ENCODE measurements at regions not wholly inside any gene's neighbourhood (a gene's known extent, or its start where the extent isn't known, plus 50 kb on each side); places are given as distances from the start of the nearest gene placed in this dataset.

DNA sequence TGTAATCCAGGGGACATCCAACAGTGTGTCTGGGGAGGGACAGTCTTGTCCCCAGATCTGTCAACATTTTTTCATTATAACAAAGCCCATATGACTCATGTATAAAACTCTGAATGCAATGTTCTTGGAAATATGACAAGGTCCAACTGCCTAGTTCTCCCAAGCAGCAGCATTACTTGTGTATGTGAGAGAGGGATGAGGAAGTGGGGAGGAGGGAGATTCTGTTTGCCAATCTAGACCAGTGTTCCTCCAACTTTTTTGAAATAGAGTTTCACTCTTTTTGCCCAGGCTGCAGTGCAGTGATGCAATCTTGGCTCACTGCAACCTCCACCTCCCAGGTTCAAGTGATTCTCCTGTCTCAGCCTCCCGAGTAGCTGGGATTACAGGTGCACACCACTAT lies 394.8 kb downstream of the DHX35 start:
- intact Hi-C loops (cut with micrococcal nuclease): no loop called here
- ChIA-PET CTCF (no interaction called here), POLR2A (no interaction called here)
- peaks cover 0 to 9% (median 0%) of the 10 kb centered on the region in 5 donors for H3K27me3 Mint-ChIP-seq
- DNase-seq (no peak), ATAC-seq (no peak)
- no peaks in the 10 kb centered on the region for H3K36me3 Mint-ChIP-seq
- Histone ChIP-seq H3K4me1 (ENCODE audit: control insufficient read depth in 2 of 2, insufficient read depth in 2 of 2, low read length in 2 of 2) (no peaks in the 10 kb centered on the region), H3K27ac (ENCODE audit: low read depth, low read length) (no peak overlapping the region), H3K36me3 (ENCODE audit: control insufficient read depth in 2 of 3, insufficient read depth in 3 of 3, low read length in 3 of 3) (no peaks in the 10 kb centered on the region), H3K4me3 (ENCODE audit: low read length) (no peak overlapping the region), H3K9me3 (ENCODE audit: control insufficient read depth in 2 of 3, low read length in 3 of 3) (no peaks in the 10 kb centered on the region), H3K27me3 (ENCODE audit: control insufficient read depth in 2 of 2, insufficient read depth in 2 of 2, low read length in 2 of 2) (no peaks in the 10 kb centered on the region)
- H3K9me3 Mint-ChIP-seq: peaks cover 0 to 5% (median 0%) of the 10 kb centered on the region in 11 donors
- H3K27ac Mint-ChIP-seq: no peak overlapping the region
- H3K4me1 Mint-ChIP-seq: no peaks in the 10 kb centered on the region
- no peak overlapping the region for H3K4me3 Mint-ChIP-seq

DNA sequence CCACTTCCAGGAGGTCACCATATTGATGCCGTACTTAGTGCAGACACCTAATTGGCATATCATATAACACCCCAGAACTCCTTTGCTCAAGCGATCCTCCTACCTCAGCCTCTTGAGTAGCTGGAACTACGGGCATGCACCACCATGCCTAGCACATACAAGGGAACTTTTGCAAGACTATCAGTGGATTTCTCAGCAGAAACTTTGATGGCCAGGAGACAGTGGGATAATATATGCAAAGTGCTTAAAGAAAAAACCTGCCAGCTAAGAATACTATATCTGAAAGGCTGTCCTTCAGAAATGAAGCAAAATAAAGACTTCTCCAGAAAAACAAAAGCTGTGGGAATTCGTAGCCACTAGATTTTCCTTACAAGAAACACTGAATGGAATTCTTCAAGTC lies 387.1 kb downstream of the DHX35 start:
- no peak for ATAC-seq
- CTCF ChIA-PET: no interaction called here
- H3K9me3 Mint-ChIP-seq: peaks cover 4 to 33% (median 19%) of the 10 kb centered on the region in 11 donors

DNA sequence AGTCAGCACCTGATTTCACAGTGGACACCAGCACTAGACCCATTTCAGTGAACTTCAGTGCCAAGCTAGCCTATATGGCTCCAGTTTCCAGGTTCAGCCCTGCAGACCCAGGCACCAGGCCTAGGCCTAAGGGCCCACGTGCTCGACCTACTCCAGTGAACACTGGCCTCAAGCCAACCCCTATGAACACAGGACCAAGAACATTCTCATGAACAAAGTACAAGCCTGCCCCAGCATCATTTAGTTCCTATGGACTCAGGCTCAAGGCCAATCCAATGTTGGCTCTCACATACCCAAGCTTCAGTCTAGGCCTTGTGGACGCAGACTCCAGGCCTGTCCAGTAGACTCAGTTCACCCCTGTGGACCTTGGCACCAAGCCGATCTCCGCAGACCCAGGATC lies 385.5 kb downstream of the DHX35 start:
- Mint-ChIP-seq H3K27ac (no peak overlapping the region), H3K4me1 (no peaks in the 10 kb centered on the region), H3K27me3 (peaks cover 0 to 10% (median 3%) of the 10 kb centered on the region in 5 donors), H3K4me3 (no peak overlapping the region), H3K9me3 (peaks cover 4 to 33% (median 15%) of the 10 kb centered on the region in 11 donors), H3K36me3 (no peaks in the 10 kb centered on the region)
- no peaks in the 10 kb centered on the region for H3K27me3 ChIP-seq (ENCODE audit: control insufficient read depth in 2 of 2, insufficient read depth in 2 of 2, low read length in 2 of 2)
- peaks cover 0 to 17% (median 0%) of the 10 kb centered on the region in 3 experiments for H3K9me3 ChIP-seq (ENCODE audit: control insufficient read depth in 2 of 3, low read length in 3 of 3)
- ChIA-PET POLR2A (no interaction called here), CTCF (no interaction called here)
- H3K4me1 ChIP-seq (ENCODE audit: control insufficient read depth in 2 of 2, insufficient read depth in 2 of 2, low read length in 2 of 2): no peaks in the 10 kb centered on the region
- H3K27ac ChIP-seq (ENCODE audit: low read depth, low read length): no peak overlapping the region
- no peak overlapping the region for H3K4me3 ChIP-seq (ENCODE audit: low read length)
- intact Hi-C loops (cut with micrococcal nuclease): no loop called here
- no peak for ATAC-seq
- H3K36me3 ChIP-seq (ENCODE audit: control insufficient read depth in 2 of 3, insufficient read depth in 3 of 3, low read length in 3 of 3): no peaks in the 10 kb centered on the region
- DNase-seq: no peak

More for the DNA sequence above, 387.1 kb downstream of the DHX35 start:
- no peaks in the 10 kb centered on the region for H3K36me3 Mint-ChIP-seq
- peaks cover 0 to 17% (median 0%) of the 10 kb centered on the region in 3 experiments for H3K9me3 ChIP-seq (ENCODE audit: control insufficient read depth in 2 of 3, low read length in 3 of 3)
- no peaks in the 10 kb centered on the region for H3K36me3 ChIP-seq (ENCODE audit: control insufficient read depth in 2 of 3, insufficient read depth in 3 of 3, low read length in 3 of 3)
- H3K4me1 Mint-ChIP-seq: no peaks in the 10 kb centered on the region
- no peak overlapping the region for H3K4me3 Mint-ChIP-seq
- H3K4me3 ChIP-seq (ENCODE audit: low read length): no peak overlapping the region
- H3K4me1 ChIP-seq (ENCODE audit: control insufficient read depth in 2 of 2, insufficient read depth in 2 of 2, low read length in 2 of 2): no peaks in the 10 kb centered on the region
- no peak overlapping the region for H3K27ac ChIP-seq (ENCODE audit: low read depth, low read length)
- H3K27ac Mint-ChIP-seq: no peak overlapping the region
- no peak for DNase-seq
- intact Hi-C loops (cut with micrococcal nuclease): no loop called here
- H3K27me3 ChIP-seq (ENCODE audit: control insufficient read depth in 2 of 2, insufficient read depth in 2 of 2, low read length in 2 of 2): no peaks in the 10 kb centered on the region
- POLR2A ChIA-PET: no interaction called here
- H3K27me3 Mint-ChIP-seq: peaks cover 0 to 6% (median 0%) of the 10 kb centered on the region in 5 donors

- ATAC-seq (no peak), DNase-seq (no peak)
- Mint-ChIP-seq H3K9me3 (peaks cover 0 to 8% (median 3%) of the 10 kb centered on the region in 11 donors), H3K36me3 (no peaks in the 10 kb centered on the region), H3K27ac (no peak overlapping the region), H3K4me3 (no peak overlapping the region), H3K4me1 (no peaks in the 10 kb centered on the region), H3K27me3 (peaks cover 0 to 15% (median 3%) of the 10 kb centered on the region in 5 donors)
- H3K4me1 ChIP-seq (ENCODE audit: control insufficient read depth in 2 of 2, insufficient read depth in 2 of 2, low read length in 2 of 2): no peaks in the 10 kb centered on the region
- H3K36me3 ChIP-seq (ENCODE audit: control insufficient read depth in 2 of 3, insufficient read depth in 3 of 3, low read length in 3 of 3): no peaks in the 10 kb centered on the region
- ChIA-PET POLR2A (no interaction called here), CTCF (no interaction called here)
- no peak overlapping the region for H3K4me3 ChIP-seq (ENCODE audit: low read length)
- no peaks in the 10 kb centered on the region for H3K27me3 ChIP-seq (ENCODE audit: control insufficient read depth in 2 of 2, insufficient read depth in 2 of 2, low read length in 2 of 2)
- H3K9me3 ChIP-seq (ENCODE audit: control insufficient read depth in 2 of 3, low read length in 3 of 3): peaks cover 0 to 4% (median 0%) of the 10 kb centered on the region in 3 experiments
- H3K27ac ChIP-seq (ENCODE audit: low read depth, low read length): no peak overlapping the region
- intact Hi-C loops (cut with micrococcal nuclease): no loop called here
Measured at GRCh38 chr20:39342463-39342862, 380.3 kb downstream of the DHX35 start.

DNA sequence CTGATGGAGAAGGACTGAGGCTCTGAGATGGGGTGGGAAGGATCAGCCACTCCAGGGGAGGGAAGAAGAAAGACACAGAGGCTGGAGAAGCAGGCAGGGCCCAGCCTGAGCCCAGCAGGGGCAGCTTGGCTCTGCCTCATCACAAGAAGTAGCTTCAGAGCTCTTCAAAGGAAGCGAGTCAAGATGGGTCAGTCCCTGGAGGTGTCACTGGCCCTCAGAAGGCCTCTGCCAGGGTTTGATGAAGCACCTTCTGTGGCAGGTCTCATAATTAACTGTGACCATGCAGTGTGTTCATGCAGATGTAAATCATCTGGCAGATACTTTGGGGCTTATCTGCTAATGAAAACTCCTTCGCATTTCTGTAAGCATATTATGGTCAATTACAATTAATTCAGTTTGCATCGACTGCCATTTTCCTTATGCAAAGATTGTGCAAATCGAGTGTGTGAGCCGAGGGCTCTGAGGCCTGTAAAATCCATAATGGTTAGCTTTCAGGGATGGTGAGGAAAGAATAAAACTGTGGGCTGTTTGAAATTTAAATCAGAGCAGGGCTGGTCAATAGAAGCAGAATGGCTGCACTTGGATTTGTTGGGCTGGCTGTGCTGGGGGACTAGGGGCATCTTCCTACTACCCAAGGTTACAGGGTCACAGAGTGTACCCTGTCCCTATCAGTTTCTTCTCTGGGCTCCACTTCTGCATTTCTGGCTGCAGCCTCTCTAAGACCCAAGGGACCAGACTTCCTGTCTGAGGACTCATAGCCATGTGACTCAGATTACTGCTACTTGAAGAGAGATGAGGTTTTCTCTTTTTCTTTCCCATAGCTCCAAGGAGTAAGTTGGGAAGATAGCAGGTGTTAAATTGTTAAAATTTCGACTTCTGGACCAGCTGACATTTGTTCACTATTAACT lies 376.6 kb downstream of the DHX35 start:
- POLR2A ChIA-PET: no interaction called here
- intact Hi-C loops (cut with micrococcal nuclease): no loop called here
- Mint-ChIP-seq H3K36me3 (no peaks in the 10 kb centered on the region), H3K4me1 (no peaks in the 10 kb centered on the region), H3K27me3 (peaks cover 0 to 15% (median 3%) of the 10 kb centered on the region in 5 donors), H3K27ac (no peak overlapping the region), H3K9me3 (peaks cover 0 to 5% (median 0%) of the 10 kb centered on the region in 11 donors), H3K4me3 (no peak overlapping the region)
- no peaks in the 10 kb centered on the region for H3K27me3 ChIP-seq (ENCODE audit: control insufficient read depth in 2 of 2, insufficient read depth in 2 of 2, low read length in 2 of 2)
- H3K36me3 ChIP-seq (ENCODE audit: control insufficient read depth in 2 of 3, insufficient read depth in 3 of 3, low read length in 3 of 3): no peaks in the 10 kb centered on the region
- no peak overlapping the region for H3K4me3 ChIP-seq (ENCODE audit: low read length)
- H3K27ac ChIP-seq (ENCODE audit: low read depth, low read length): no peak overlapping the region
- no peak for ATAC-seq
- H3K9me3 ChIP-seq (ENCODE audit: control insufficient read depth in 2 of 3, low read length in 3 of 3): no peaks in the 10 kb centered on the region
- CTCF ChIA-PET: no interaction called here
- no peak for DNase-seq
- no peaks in the 10 kb centered on the region for H3K4me1 ChIP-seq (ENCODE audit: control insufficient read depth in 2 of 2, insufficient read depth in 2 of 2, low read length in 2 of 2)

GRCh38 chr20:39333211-39333610 lies 371.1 kb downstream of the DHX35 start:
- ChIA-PET POLR2A (no interaction called here), CTCF (no interaction called here)
- intact Hi-C loops (cut with micrococcal nuclease): no loop called here
- no peak overlapping the region for H3K27ac Mint-ChIP-seq
- Histone ChIP-seq H3K4me3 (ENCODE audit: low read length) (no peak overlapping the region), H3K4me1 (ENCODE audit: control insufficient read depth in 2 of 2, insufficient read depth in 2 of 2, low read length in 2 of 2) (no peaks in the 10 kb centered on the region), H3K27ac (ENCODE audit: low read depth, low read length) (no peak overlapping the region), H3K27me3 (ENCODE audit: control insufficient read depth in 2 of 2, insufficient read depth in 2 of 2, low read length in 2 of 2) (no peaks in the 10 kb centered on the region), H3K36me3 (ENCODE audit: control insufficient read depth in 2 of 3, insufficient read depth in 3 of 3, low read length in 3 of 3) (no peaks in the 10 kb centered on the region), H3K9me3 (ENCODE audit: control insufficient read depth in 2 of 3, low read length in 3 of 3) (no peaks in the 10 kb centered on the region)
- ATAC-seq (no peak), DNase-seq (no peak)
- no peaks in the 10 kb centered on the region for H3K36me3 Mint-ChIP-seq
- H3K4me3 Mint-ChIP-seq: no peak overlapping the region
- peaks cover 0 to 5% (median 0%) of the 10 kb centered on the region in 11 donors for H3K9me3 Mint-ChIP-seq
- H3K27me3 Mint-ChIP-seq: peaks cover 0 to 21% (median 0%) of the 10 kb centered on the region in 5 donors
- no peaks in the 10 kb centered on the region for H3K4me1 Mint-ChIP-seq

- CTCF ChIA-PET: no interaction called here
Measured at GRCh38 chr20:39328347-39328746, 366.2 kb downstream of the DHX35 start.

More at GRCh38 chr20:39328347-39328746, 366.2 kb downstream of the DHX35 start:
- ATAC-seq: no peak
- Mint-ChIP-seq H3K36me3 (no peaks in the 10 kb centered on the region), H3K27me3 (peaks cover 0 to 28% (median 6%) of the 10 kb centered on the region in 5 donors), H3K4me3 (no peak overlapping the region), H3K4me1 (no peaks in the 10 kb centered on the region), H3K9me3 (peaks cover 0 to 2% (median 0%) of the 10 kb centered on the region in 11 donors), H3K27ac (no peak overlapping the region)
- H3K9me3 ChIP-seq (ENCODE audit: control insufficient read depth in 2 of 3, low read length in 3 of 3): no peaks in the 10 kb centered on the region
- no peaks in the 10 kb centered on the region for H3K27me3 ChIP-seq (ENCODE audit: control insufficient read depth in 2 of 2, insufficient read depth in 2 of 2, low read length in 2 of 2)
- intact Hi-C loops (cut with micrococcal nuclease): no loop called here
- H3K4me3 ChIP-seq (ENCODE audit: low read length): no peak overlapping the region
- DNase-seq: no peak
- no peaks in the 10 kb centered on the region for H3K4me1 ChIP-seq (ENCODE audit: control insufficient read depth in 2 of 2, insufficient read depth in 2 of 2, low read length in 2 of 2)
- H3K27ac ChIP-seq (ENCODE audit: low read depth, low read length): no peak overlapping the region
- H3K36me3 ChIP-seq (ENCODE audit: control insufficient read depth in 2 of 3, insufficient read depth in 3 of 3, low read length in 3 of 3): no peaks in the 10 kb centered on the region
- POLR2A ChIA-PET: no interaction called here

All from naive thymus-derived CD4-positive, alpha-beta T cell (primary cell).